ENCODE measurements at regions not wholly inside any gene's neighbourhood (a gene's known extent, or its start where the extent isn't known, plus 50 kb on each side); places are given as distances from the start of the nearest gene placed in this dataset.

- TF ChIP-seq MAZ (IDR thresholded peaks at IDR 0.05; ENCODE audit: borderline replicate concordance, low read depth, low read length) (no peak), CHD1 (IDR thresholded peaks at IDR 0.05; ENCODE audit: low read depth, low read length) (no peak), CTCF (conservative IDR thresholded peaks at IDR 0.05; ENCODE audit: low read depth, low read length) (no peak), RAD21 (IDR thresholded peaks at IDR 0.05; ENCODE audit: low read length) (no peak), RCOR1 (IDR thresholded peaks at IDR 0.05; ENCODE audit: insufficient replicate concordance, low read length) (no peak), POLR2A (IDR thresholded peaks at IDR 0.05; ENCODE audit: low read depth, low read length) (no peak), RFX5 (IDR thresholded peaks at IDR 0.05; ENCODE audit: low read depth, low read length) (no peak), NFE2L2 (IDR thresholded peaks at IDR 0.05; ENCODE audit: low read depth, low read length) (no peak)
- TF ChIP-seq, protein P1, sequence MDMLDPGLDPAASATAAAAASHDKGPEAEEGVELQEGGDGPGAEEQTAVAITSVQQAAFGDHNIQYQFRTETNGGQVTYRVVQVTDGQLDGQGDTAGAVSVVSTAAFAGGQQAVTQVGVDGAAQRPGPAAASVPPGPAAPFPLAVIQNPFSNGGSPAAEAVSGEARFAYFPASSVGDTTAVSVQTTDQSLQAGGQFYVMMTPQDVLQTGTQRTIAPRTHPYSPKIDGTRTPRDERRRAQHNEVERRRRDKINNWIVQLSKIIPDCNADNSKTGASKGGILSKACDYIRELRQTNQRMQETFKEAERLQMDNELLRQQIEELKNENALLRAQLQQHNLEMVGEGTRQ (IDR thresholded peaks at IDR 0.05; ENCODE audit: low read depth, low read length) = no peak
Measured at GRCh38 chr3:191141728-191142127, 57.3 kb upstream of the OSTN start.

All from IMR-90 (cell line).